GM21390 (cell line): ENCODE measurements at regions not wholly inside any gene's neighbourhood (a gene's known extent, or its start where the extent isn't known, plus 50 kb on each side); places are given as distances from the start of the nearest gene placed in this dataset.
"Not testable (repeated sequence)": the region's sequence is repeated elsewhere in the genome, so short reads cannot be mapped to it uniquely, and the experiment has no call there.

Experiments used
- ATAC-seq: cut with Tn5 transposase; IDR thresholded peaks from one replicate; pipeline ENCODE4 v1.9.1; 2021; ENCODE audit not compliant: unreplicated experiment

DNA sequence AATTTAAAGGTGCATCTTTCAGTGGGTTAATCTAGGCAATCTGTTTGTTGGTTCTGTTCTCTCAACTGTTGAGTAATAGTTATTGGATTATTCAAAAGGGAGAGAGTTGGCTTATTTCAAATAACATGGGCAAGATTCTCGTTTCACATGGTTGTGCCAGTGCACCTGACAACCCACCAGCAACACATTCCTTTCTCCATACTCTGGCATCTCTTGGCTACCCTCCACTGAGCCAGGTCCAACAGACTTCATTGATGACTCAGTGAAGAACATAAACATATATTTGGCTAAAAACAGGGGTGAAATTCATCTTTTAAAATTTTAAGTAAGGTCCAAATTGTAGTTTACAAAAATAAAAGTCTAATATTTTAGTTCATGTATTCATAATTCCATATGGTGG, 967.2 kb downstream of the RPA4 start:
- ATAC-seq = no peak

DNA sequence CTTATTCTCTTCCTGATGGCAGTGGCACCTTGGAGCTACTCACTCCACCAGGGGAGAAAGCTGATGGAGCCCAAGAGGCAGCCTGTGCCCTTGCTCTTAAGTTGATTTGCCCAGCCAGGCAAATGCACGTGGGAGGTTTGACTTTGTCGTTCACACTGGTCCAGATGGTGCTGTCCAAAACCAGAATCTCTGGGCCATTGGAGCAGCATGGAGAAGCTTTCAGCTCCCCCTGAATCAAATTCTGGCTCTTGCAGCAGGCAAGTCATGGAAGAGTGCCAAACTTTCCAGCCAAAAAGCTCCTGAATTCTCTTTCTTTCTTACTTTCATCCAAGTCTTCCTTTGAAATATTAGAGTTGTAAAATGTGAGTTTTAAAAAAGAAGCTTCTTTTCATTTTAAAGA, 970.4 kb downstream of the RPA4 start:
- ATAC-seq = no peak

DNA sequence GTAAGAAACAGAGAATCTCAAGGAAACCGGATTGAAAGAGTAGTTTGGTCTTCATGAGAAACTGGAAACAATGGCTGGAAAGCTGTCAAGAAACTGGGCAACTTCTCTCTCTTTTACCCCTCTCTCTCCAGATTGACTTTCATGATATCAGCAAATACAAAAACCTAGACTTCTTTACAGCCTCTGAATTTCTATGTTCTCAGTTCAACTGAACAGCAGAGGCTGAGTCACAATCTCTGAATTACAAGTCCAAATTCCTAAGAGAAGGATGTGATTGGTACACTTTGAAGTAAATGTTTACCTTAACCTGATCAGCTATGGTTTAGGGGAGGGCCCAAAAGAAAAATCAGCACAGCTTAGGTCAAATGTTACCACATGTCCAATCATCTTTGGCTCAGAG, 974.9 kb downstream of the RPA4 start:
- no peak for ATAC-seq

DNA sequence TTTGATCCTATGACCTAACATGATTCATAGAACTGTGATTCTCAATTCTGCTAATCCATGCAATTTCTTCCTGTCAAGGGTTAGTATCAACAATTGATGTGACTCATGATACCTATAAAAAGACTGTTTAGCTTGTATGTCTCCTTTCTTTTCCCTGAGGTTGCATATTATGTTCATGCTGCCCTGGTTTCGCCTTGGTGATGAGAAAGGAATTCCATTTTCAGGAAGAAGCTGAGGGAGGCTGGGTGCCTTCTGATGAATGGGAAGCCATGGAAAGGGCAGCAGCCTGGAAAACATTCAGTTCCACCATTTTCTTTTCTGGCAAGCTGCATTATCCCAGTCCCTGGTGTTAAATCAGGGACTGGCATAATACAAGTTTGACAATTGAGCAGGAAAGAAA, 976.5 kb downstream of the RPA4 start:
- ATAC-seq = no peak

DNA sequence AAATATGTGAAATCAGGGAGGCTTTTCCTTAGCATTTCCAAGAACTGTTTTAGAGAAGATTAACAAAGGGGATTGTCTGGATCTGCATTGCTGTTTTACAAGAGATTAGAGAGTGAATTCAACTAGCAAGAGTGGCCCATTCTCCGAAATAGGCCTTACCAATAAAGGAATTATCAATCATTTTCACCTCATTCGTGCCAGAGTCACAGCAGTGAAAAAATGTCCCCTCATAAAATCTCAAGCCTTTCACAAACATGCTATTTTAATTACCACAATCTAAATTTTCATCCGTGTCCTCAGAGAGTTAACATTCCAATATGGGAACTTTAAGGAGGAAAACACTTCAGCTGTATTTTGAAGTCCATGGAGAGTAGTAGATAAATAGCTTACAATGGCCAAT, 979.6 kb downstream of the RPA4 start:
- no peak for ATAC-seq

DNA sequence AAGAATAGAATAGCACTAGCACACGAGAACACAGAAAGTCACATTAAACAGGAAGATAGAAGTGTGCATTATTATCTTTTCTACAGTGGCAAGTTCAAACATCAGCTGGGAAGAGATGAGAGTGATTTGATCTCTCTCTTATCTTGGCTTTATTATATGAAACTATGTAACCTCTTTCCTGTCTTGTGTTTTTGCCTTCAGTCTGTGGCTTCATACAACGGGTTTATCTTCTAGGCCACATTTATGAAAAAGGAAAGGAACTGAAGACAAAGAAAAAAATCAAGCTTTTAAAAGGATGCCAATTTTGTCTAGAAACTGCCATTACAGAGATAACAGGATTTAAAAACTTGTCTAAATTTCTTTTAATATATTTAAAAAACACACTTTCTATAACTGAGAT, 983.6 kb downstream of the RPA4 start:
- no peak for ATAC-seq

DNA sequence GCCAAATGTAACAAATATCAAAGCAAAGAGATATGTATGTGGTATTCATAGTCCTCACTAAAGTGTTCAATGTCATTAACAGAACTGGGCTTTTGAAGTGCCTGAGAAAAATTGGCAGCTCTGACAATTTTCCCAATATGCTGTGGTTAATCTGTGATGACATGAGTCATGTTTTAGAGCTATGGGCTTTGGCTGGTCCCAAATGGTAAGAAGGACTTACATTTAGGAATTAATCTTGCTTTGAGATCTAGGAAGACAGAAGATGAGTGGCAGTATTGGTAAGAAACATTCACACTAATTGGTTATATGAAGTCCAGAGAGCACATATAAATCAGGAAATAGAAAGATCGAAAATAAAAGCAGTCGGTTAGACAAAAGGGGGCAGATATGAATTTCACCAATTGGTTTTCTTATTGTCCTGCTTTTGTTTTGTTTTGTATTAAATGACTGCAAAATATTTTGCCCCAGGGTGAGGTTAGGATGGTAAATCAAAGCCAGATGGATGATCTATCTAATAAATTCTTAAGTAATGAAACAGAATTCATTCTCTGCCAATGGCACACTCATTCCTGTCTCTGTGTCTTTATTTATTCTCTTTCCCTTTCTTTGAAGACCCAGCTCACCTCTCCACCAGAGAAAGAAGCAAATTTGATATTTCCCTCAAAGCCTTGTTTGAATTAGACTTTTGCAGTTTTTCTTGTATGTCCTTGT, 993.1 kb downstream of the RPA4 start:
- ATAC-seq = no peak

DNA sequence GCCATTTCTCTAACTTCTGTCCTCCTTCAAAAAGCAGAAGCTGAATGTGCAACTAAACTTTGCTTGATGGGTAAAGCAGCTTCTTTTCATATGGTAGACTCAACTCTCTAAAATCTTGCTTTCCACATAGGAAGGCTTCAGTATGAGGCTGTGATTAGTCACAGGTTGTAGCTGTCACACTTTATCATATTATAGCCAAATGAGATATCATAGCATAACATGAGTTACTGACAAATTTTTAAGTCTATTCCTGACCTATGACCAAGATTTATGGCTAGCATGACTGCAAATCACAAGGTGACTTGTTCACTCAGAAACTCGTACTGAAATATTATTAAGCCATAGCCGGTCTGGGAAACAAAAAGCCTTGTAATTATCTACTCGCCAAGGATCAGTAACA, 998.6 kb downstream of the RPA4 start:
- no peak for ATAC-seq

DNA sequence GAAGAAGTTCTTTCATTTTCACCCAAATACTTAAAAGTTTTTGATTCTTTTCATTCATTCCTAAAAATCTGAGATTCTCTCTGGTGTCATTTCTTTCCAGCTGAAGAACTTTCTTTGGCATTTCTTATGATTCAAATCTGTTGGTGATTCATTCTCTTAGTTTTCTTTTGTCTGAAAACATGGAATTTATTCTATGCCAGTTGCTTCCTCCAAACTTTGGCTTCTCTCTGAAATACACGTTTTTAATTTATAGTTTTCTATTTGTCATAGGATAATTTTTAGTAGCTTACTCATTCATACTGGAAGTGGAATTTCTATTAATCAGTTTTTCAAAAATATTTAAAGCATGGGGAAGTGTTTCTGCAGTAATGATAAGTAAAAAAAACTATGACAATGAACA, 1012.0 kb downstream of the RPA4 start:
- ATAC-seq = no peak

DNA sequence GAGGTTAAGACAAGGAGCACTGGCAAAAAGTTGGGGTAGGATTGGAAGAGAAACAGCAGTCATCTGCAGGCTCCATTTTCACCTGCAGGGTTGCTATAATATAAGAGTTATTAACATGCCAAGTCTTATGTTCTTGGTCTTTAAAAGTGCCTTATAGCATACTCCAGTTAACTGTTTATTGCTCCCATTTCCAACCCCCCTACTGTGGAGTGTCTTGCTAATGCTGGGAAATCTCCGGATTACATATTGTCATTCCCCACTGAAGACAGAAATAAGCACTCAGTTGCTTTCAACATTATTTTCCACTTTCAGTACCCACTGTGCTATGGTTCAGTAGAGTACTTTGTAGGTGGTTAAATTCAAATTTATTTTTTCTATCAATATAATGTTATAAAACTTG, 1014.3 kb downstream of the RPA4 start:
- ATAC-seq = no peak

DNA sequence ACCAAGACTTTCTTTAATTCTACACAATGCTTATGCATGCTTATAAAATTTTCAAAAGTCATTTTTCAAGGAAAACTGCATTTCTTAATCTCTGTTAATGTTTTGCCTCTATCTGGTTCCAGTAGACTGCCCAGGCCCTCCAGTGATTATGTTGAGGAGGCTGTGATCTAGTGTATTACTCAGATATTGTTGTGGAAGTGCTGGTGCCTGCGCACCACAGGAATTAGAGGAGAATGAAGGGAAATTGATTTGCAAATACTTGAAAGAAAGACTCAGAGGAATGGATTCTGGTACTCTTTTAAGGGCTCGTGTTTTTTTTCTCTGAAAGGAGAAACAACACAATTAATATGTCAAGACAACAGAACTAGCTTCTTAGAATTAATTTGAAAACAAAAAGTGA, 1015.1 kb downstream of the RPA4 start:
- no peak for ATAC-seq

DNA sequence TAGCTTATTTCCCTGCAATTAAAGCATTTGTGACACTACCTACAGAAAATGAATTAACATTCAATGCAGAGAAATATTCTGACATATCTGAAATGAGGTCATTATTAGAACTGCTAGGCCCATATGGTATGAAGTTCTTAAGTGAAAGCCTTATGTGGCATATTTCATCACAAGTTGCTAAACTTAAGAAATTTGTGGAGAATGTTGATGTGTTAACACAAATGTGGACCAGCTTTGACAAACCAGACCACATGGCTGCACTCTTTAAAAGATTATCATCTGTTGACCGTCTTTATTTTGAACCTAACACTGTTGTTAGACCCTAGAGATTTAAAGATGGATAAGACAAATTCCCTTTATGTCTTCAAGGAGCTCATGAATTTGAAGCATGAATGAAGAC, 1024.1 kb downstream of the RPA4 start:
- no peak for ATAC-seq

DNA sequence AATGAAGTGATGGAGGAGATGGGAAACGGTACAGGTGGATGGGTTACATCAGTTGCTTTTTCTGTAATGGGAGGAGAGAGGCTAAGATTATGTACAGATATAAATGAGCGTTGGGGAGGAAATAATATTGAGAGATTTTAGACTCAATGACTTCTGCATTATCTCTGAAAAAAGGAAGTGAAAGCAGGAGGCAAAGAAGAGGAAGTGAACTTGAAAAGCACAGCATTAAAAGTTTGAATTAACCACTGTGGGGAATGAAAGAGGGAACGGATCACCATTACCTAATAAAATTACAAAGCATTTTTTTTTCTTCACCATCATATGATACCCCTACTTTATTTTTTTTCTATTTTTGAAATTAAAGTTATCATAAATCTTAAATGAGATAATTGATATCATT, 1025.5 kb downstream of the RPA4 start:
- peak; percentile 99 for ATAC-seq

DNA sequence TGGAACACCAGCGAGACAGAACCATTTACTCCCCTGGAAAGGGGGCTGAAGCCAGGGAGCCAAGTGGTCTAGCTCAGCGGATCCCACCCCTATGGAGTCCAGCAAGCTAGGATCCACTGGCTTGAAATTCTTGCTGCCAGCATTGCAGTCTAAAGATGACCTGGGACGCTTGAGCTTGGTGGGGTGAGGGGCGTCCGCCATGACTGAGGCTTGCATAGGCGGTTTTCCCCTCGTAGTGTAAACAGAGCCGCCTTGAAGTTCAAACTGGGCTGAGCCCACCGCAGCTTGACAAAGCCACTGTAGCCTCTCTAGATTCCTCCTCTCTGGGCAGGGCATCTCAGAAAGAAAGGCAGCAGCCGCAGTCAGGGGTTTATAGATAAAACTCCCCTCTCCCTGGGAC, 1031.7 kb downstream of the RPA4 start:
- not testable (repeated sequence) for ATAC-seq

DNA sequence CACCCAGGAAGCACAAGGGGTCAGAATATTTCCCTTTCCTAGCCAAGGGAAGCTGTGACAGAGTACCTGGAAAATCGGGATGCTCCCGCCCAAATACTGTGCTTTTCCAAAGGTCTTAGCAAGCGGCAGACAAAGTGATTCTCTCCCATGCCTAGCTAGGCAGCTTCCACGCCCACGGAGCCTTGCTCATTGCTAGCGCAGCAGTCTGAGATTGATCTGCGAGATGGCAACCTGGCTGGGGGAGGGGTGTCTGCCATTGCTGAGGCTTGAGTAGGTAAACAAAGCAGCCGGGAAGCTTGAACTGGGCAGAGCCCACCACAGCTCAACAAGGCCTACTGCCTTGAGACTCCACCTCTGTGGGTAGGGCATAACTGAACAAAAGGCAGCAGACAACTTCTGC, 1037.5 kb downstream of the RPA4 start:
- ATAC-seq = not testable (repeated sequence)

DNA sequence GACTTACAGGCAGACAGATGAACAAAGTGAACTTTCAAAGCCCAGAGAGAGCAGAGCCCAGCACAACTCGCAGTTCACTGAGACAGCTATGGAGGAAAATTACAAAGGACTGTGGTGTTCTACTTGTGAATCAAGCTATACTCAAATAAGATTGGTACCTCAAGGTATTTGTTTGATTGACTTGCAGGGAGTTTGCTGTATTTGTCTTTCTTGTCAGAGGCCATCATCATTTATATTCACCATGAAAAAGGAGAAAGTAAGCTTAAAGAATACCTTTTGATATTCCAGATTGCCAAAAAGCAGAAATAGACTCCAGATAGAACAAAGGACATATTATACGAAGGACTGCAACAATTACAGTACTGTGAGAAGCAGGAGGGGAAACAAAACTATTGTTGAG, 1047.9 kb downstream of the RPA4 start:
- no peak for ATAC-seq

DNA sequence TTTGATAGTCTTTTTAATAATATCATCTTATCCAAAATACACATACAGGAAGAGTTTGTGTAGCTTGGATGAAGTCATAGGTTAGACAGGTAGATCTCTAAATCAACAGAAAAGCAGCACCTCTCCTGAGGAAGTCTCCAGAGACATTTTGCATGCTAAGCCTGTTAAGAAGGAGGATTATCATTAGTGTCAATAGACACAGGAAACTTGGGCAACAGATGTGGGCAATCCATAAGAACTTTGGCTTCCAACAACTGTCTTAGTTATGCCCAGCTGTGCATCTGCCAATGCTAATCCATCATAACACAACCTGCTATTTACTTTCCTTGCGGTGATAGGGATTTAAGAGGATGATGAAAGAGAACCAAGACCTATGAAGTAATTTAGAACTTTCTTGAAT, 1052.6 kb downstream of the RPA4 start:
- no peak for ATAC-seq

DNA sequence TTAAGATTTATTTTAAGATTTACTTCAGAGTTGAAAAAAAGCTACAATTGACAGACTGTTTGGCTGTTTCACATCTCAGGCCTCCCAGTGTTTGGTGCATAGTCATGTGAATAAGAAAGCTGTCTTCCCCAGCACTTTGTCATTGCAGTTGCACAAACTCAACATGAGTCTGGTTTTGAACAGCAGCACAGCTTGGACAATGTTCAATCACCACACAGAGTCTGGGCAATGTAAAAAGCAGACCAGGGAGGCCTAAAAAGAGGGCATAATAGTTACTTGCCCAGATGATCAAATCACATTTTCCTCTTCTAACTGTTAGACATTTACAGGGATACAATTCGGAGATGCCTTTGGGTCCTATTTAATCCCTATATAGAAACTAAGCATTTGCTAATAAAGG, 1055.0 kb downstream of the RPA4 start:
- no peak for ATAC-seq

DNA sequence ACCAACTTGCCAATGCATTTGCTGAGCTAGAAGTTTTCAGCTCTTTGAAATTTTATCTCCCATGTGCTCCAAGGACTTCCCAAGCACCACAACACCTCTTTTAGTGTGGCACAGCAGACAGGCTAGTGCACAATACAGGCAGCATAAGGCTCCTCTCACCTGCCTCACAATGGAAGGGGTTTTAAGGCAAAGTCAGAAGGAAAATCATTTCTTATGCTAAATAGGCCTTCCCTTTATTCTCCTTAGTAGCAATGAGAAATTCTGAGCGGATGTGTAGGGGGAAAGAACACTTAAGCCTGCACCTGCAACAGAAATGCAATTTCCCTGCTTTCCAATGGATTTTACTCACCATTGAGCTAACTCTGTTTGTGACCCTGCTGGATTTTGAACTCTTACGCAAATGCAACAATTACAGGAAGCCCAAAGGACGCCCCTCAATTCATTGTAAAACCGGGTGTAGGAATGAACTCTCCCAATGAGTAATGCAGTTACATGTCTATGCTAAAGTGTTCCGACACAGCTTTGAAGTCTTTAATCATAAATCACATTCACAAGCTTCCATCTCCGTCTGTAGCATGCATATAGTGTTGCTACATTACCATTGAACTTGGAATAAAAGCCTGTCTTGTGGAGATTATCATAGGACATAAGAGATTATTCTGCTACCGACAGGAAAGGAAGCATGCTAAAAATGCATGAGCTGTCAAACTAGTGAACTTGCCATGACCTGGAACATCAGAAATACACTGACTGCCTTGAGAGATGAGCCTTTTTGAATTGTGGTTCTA, 1084.9 kb downstream of the RPA4 start:
- no peak for ATAC-seq

DNA sequence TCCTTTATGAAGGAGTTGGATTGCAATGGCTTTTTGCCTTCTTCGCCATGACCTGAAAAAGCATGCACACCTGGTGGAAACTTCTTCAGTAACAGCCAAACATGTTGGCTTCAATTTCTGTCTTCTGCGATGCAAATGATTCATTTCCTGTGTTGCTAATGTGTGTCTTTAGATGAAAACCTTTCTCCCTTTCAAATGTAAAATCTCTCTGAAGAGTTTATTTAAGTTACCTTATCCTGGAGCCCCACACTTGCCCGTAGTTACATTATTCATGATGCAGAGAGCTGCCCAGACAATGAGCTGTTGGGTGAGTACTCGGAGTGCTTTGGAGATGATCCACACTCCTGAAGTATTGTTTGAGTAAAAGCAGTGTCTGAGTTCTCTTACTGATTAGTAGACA, 1100.9 kb downstream of the RPA4 start:
- no peak for ATAC-seq

DNA sequence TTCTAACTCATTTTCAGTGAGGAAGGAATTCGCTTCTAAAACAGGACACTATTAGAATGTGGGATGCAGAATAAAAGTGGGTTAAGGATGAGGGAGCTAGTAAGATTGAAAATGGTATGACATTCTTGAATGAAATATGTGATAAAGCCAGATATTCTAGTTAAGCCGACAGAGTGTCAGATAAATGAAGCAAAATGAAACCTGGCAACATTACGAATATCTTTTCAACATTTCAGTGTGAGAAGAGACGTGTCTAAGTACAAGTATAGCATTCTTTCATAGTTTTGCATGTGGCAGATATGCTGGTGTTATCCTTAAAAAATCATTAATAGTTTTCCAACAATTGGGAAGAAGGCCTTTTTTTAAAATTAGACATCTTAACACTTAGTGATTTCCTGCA, 1101.4 kb downstream of the RPA4 start:
- no peak for ATAC-seq

DNA sequence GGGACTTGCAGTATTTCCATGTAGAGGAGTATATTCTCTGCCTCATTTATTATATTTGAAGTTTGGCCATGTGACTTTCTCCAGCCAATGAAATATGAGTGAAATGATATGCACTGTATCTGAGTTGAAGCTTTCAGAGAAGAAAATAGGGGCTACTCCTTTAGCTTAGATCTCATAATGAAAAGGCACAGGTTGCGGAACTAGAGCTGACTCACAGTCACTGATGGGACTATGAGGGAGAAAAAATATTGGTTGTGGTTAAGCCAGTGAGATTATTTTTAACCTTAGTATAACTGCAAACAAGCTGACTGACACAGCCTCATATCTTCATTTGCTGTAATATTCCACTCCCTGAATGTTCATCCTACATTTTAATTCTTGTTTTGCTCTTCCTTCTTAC, 1104.3 kb downstream of the RPA4 start:
- ATAC-seq = no peak

DNA sequence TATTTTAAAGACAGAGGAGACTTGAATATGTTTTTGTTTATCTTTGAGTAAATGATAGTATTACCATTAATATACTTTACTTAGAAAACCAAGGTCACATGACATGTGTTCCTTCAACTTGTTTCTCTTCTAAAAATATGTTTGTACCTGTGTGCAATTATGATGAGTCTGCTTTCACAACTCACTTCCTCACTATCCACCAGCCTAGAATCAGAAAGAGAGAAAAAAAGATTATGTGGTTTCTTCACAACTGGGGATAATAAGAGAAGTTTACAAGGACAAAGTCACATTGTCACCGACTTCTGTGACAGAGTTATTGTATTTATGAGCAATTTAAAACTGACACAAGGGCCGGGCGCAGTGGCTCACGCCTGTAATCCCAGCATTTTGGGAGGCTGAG, 1112.1 kb downstream of the RPA4 start:
- ATAC-seq = no peak
